ENCODE measurements at regions not wholly inside any gene's neighbourhood (a gene's known extent, or its start where the extent isn't known, plus 50 kb on each side); places are given as distances from the start of the nearest gene placed in this dataset.

DNA sequence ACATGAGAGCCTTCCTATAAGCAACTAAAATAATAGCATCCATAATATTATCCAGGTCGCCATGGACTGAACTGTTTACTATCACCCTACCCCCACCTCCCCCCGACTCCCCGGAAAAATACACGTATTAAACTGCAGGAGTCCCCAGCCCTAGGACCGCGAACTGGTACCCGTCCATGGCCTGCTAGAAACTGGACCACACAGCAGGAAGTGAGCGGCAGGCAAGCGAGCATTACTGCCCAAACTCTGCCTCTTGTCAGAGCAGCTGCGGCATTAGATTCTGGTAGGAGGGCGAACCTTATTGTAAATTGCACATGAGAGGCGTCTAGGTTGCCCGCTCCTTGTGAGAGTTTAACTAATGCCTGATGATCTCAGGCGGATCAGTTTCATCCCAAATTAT is 405.8 kb upstream of the ADGRL3 start (continued):
- TF ChIP-seq CBX8 (IDR thresholded peaks at IDR 0.05; ENCODE audit: borderline replicate concordance, low read depth, low read length) (no peak), HDAC2 (IDR thresholded peaks at IDR 0.05; ENCODE audit: borderline replicate concordance in 1 of 2, low read depth in 2 of 2, low read length in 2 of 2) (no peak), JUND (IDR thresholded peaks at IDR 0.05; ENCODE audit: low read length) (no peak)
- TF ChIP-seq, protein P1, sequence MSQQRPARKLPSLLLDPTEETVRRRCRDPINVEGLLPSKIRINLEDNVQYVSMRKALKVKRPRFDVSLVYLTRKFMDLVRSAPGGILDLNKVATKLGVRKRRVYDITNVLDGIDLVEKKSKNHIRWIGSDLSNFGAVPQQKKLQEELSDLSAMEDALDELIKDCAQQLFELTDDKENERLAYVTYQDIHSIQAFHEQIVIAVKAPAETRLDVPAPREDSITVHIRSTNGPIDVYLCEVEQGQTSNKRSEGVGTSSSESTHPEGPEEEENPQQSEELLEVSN (IDR thresholded peaks at IDR 0.05): no peak
